GM12864 (cell line): ENCODE measurements at regions not wholly inside any gene's neighbourhood (a gene's known extent, or its start where the extent isn't known, plus 50 kb on each side); places are given as distances from the start of the nearest gene placed in this dataset.
"Not testable (repeated sequence)": the region's sequence is repeated elsewhere in the genome, so short reads cannot be mapped to it uniquely, and the experiment has no call there.

Source experiments
- DNase-seq: peaks from one replicate; pipeline ENCODE4 v3.0.0-alpha.2; 2011; ENCODE audit warnings: low read depth
- H3K4me3 ChIP-seq: 2 replicates; pipeline ENCODE4 v1.5.1; 2011; ENCODE audit warnings: mild to moderate bottlenecking, low read depth, low read length, control low read depth
- CTCF ChIP-seq: IDR thresholded peaks from 2 replicates; pipeline ENCODE4 v1.5.1; 2011; ENCODE audit warnings: low read depth, mild to moderate bottlenecking, moderate library complexity, low read length, control low read depth, inconsistent platforms; ENCODE audit errors: missing control alignments

- TF ChIP-seq CTCF, result no peak
- H3K4me3 ChIP-seq, result no peak overlapping the region
- no peak for DNase-seq
Measured at GRCh38 chr5:54868511-54869483, 116.6 kb downstream of the ESM1 start.

- DNase-seq, result no peak
Measured at GRCh38 chr5:54867310-54867944, 118.0 kb downstream of the ESM1 start.

GRCh38 chr5:54864911-54865515 lies 120.4 kb downstream of the ESM1 start:
- DNase-seq, H3K4me3 ChIP-seq: not testable (repeated sequence)

More at GRCh38 chr5:54867310-54867944, 118.0 kb downstream of the ESM1 start:
- no peak overlapping the region for H3K4me3 ChIP-seq
- peak; percentile 58 for TF ChIP-seq CTCF

GRCh38 chr5:54862036-54862435 lies 123.4 kb downstream of the ESM1 start:
- no peak for DNase-seq
- no peak for TF ChIP-seq CTCF
- no peak overlapping the region for H3K4me3 ChIP-seq

- no peak overlapping the region for H3K4me3 ChIP-seq
- DNase-seq, result no peak
- TF ChIP-seq CTCF, result no peak
Measured at GRCh38 chr5:54861212-54861894, 124.0 kb downstream of the ESM1 start.

GRCh38 chr5:54860321-54860720 lies 125.1 kb downstream of the ESM1 start:
- no peak for TF ChIP-seq CTCF
- no peak overlapping the region for H3K4me3 ChIP-seq
- DNase-seq, result no peak

GRCh38 chr5:54859316-54859715 lies 126.1 kb downstream of the ESM1 start:
- DNase-seq, result no peak
- TF ChIP-seq CTCF, result no peak
- no peak overlapping the region for H3K4me3 ChIP-seq
